Loucy (cell line): ENCODE measurements at regions not wholly inside any gene's neighbourhood (a gene's known extent, or its start where the extent isn't known, plus 50 kb on each side); places are given as distances from the start of the nearest gene placed in this dataset.
"Not testable (repeated sequence)": the region's sequence is repeated elsewhere in the genome, so short reads cannot be mapped to it uniquely, and the experiment has no call there.

Source experiments
- H2AFZ ChIP-seq: fragments of 200-600 bp; sonication (generic); 2 replicates; pipeline ENCODE4 v1.6.0; 2016; ENCODE audit warnings: antibody characterized with exemption, mild to moderate bottlenecking, low read length, moderate library complexity
- H3F3A ChIP-seq: fragments of 200-600 bp; 2 replicates; pipeline ENCODE4 v1.6.0; 2016; ENCODE audit warnings: antibody characterized with exemption, low read depth, mild to moderate bottlenecking
- H3K27me3 ChIP-seq: fragments of 200-600 bp; sonication (generic); 2 replicates; pipeline ENCODE4 v1.6.1; 2014; ENCODE audit warnings: low read length, mild to moderate bottlenecking; ENCODE audit not compliant: insufficient read depth, poor library complexity, severe bottlenecking
- H3K36me3 ChIP-seq: fragments of 200-600 bp; sonication (generic); 2 replicates; pipeline ENCODE4 v1.6.1; 2016; ENCODE audit warnings: low read length; ENCODE audit not compliant: insufficient read depth
- H3K4me1 ChIP-seq: fragments of 200-600 bp; sonication (generic); 2 replicates; pipeline ENCODE4 v1.5.1; 2014; ENCODE audit warnings: low read length, mild to moderate bottlenecking; ENCODE audit not compliant: insufficient read depth, poor library complexity, severe bottlenecking
- H3K4me2 ChIP-seq: fragments of 200-600 bp; sonication (generic); 2 replicates; pipeline ENCODE4 v1.6.0; 2014; ENCODE audit warnings: antibody characterized with exemption, low read length, low read depth, mild to moderate bottlenecking; ENCODE audit not compliant: poor library complexity, severe bottlenecking
- H3K4me3 ChIP-seq: fragments of 200-600 bp; sonication (generic); 2 replicates; pipeline ENCODE4 v1.5.1; 2014; ENCODE audit warnings: low read length, mild to moderate bottlenecking, mixed read lengths; ENCODE audit not compliant: poor library complexity, severe bottlenecking
- H3K79me2 ChIP-seq: fragments of 200-600 bp; sonication (generic); 2 replicates; pipeline ENCODE4 v1.6.1; 2014; ENCODE audit warnings: low read length; ENCODE audit not compliant: insufficient read depth
- H3K9ac ChIP-seq: fragments of 200-600 bp; sonication (generic); 2 replicates; pipeline ENCODE4 v1.6.0; 2014; ENCODE audit warnings: mild to moderate bottlenecking, low read depth, low read length, moderate library complexity; ENCODE audit not compliant: poor library complexity, severe bottlenecking
- H3K9me2 ChIP-seq: fragments of 200-600 bp; sonication (generic); replicated peaks from 2 replicates; pipeline ENCODE4 v1.6.1; 2016; ENCODE audit warnings: low read depth, low read length, mixed read lengths
- H3K9me3 ChIP-seq: fragments of 200-600 bp; sonication (generic); 2 replicates; pipeline ENCODE4 v1.6.1; 2014; ENCODE audit warnings: mild to moderate bottlenecking, antibody characterized with exemption, low read length, low read depth; ENCODE audit not compliant: insufficient read depth
- H4K20me1 ChIP-seq: fragments of 200-600 bp; sonication (generic); 2 replicates; pipeline ENCODE4 v1.6.0; 2014; ENCODE audit warnings: antibody characterized with exemption, low read length, mild to moderate bottlenecking; ENCODE audit not compliant: insufficient read depth, poor library complexity, severe bottlenecking
- EZH2phosphoT487 ChIP-seq: fragments of 200-600 bp; IDR thresholded peaks from 2 replicates; pipeline ENCODE4 v1.6.1; 2018; ENCODE audit warnings: antibody characterized with exemption, mild to moderate bottlenecking, moderate library complexity, borderline replicate concordance
- TF ChIP-seq, protein P1 (sequence below): fragments of 200-600 bp; sonication (generic); conservative IDR thresholded peaks from 2 replicates; pipeline ENCODE4 v1.5.1; 2014; ENCODE audit warnings: mild to moderate bottlenecking, antibody characterized with exemption, low read length

- Histone ChIP-seq H3K27me3 (no peaks in the 10 kb centered on the region), H4K20me1 (no peaks in the 10 kb centered on the region), H3K79me2 (no peaks in the 10 kb centered on the region), H3K9ac (no peak overlapping the region), H3K9me2 (no peaks in the 10 kb centered on the region), H2AFZ (no peak overlapping the region), H3F3A (no peaks in the 10 kb centered on the region), H3K4me1 (peaks cover 10% of the 10 kb centered on the region), H3K36me3 (no peaks in the 10 kb centered on the region), H3K4me2 (no peak overlapping the region), H3K9me3 (peaks cover 6% of the 10 kb centered on the region; the same call in 1 of the 2 replicates), H3K4me3 (no peak overlapping the region)
- TF ChIP-seq, protein P1, sequence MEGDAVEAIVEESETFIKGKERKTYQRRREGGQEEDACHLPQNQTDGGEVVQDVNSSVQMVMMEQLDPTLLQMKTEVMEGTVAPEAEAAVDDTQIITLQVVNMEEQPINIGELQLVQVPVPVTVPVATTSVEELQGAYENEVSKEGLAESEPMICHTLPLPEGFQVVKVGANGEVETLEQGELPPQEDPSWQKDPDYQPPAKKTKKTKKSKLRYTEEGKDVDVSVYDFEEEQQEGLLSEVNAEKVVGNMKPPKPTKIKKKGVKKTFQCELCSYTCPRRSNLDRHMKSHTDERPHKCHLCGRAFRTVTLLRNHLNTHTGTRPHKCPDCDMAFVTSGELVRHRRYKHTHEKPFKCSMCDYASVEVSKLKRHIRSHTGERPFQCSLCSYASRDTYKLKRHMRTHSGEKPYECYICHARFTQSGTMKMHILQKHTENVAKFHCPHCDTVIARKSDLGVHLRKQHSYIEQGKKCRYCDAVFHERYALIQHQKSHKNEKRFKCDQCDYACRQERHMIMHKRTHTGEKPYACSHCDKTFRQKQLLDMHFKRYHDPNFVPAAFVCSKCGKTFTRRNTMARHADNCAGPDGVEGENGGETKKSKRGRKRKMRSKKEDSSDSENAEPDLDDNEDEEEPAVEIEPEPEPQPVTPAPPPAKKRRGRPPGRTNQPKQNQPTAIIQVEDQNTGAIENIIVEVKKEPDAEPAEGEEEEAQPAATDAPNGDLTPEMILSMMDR, result no peak
- no peak for TF ChIP-seq EZH2phosphoT487
These were observed 123.4 kb upstream of the TENT5A start for GRCh38 chr6:81875782-81876293.

DNA sequence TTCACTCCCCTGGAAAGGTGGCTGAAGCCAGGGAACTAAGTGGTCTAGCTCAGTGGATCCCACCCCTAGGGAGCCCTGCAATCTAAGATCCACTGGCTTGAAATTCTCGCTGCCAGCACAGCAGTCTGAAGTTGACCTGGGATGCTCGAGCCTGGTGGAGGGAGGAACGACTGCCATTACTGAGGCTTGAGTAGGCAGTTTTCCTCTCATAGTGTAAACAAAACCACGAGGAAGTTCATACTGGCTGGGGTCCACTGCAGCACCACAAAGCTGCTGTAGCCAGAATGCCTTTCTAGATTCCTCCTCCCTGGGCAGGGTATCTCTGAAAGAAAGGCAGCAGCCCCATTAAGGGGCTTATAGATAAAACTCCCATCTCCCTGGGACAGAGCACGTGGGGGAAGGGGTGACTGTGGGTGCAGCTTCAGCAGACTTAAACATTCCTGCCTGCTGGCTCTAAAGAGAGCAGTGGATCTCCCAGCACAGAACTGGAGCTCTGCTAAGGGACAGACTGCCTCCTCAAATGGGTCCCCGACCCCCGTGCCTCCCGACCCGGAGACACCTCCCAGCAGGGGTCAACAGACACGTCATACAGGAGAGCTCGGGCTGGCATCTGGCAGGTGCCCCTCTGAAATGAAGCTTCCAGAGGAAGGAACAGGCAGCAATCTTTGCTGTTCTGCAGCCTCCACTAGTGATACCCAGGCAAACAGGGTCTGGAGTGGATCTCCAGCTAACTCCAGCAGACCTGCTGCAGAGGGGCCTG, 117.4 kb upstream of the TENT5A start:
- not testable (repeated sequence) for H3K36me3 ChIP-seq, H3F3A ChIP-seq, H3K9me2 ChIP-seq, H3K9me3 ChIP-seq, H3K27me3 ChIP-seq, H3K9ac ChIP-seq, H3K79me2 ChIP-seq, H4K20me1 ChIP-seq, H3K4me3 ChIP-seq, H3K4me2 ChIP-seq
- peaks cover 11% of the 10 kb centered on the region for H3K4me1 ChIP-seq
- H2AFZ ChIP-seq, result peak overlapping the region; percentile 45; the same call in 1 of the 2 replicates

DNA sequence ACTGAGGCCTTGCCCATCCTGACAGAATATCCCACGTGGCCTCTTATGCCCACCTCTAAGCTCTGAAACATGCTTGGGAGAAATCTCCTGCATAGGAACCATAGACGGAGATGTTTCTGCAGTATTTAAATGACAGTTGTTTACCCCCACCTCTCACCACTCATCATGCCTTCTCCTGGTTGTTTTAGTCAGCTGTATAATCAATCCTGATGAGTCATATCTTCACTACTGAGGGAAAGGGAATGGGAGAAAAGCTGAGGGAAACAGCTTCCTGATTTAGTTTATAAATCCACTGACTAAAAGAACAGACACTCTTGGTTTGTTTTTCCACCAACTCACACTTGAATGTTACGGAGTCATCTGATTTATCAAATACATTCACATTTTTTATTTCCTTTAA, 113.2 kb upstream of the TENT5A start:
- Histone ChIP-seq H4K20me1 (no peaks in the 10 kb centered on the region), H3K4me2 (no peak overlapping the region), H3K9me2 (no peaks in the 10 kb centered on the region), H2AFZ (no peak overlapping the region), H3K4me3 (no peak overlapping the region), H3F3A (no peaks in the 10 kb centered on the region), H3K9me3 (no peaks in the 10 kb centered on the region), H3K79me2 (no peaks in the 10 kb centered on the region), H3K27me3 (no peaks in the 10 kb centered on the region), H3K9ac (no peak overlapping the region), H3K36me3 (no peaks in the 10 kb centered on the region), H3K4me1 (peaks cover 11% of the 10 kb centered on the region)
- TF ChIP-seq EZH2phosphoT487, result no peak
- TF ChIP-seq, protein P1, result no peak

DNA sequence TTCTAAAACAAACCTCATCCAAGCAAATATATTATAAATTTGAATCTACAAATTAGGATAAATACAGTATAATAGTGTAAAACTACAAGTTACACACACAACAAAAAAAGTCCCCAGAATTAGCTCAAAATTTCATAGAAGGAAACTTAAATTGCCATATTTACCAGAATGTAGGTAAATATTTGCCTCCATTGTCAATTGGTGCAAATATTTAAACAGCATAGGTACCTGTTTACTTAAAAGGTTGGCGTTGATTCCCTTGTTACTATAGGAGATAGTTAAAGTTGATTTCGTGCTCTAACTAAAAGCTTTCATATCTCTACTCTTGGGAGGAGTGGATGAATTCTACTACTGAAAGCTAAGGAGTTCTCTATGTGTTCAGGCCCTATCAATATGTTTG, 111.6 kb upstream of the TENT5A start:
- no peak overlapping the region for H2AFZ ChIP-seq
- H3K4me2 ChIP-seq, result no peak overlapping the region
- no peaks in the 10 kb centered on the region for H3K79me2 ChIP-seq
- H3K36me3 ChIP-seq, result no peaks in the 10 kb centered on the region
- H3K9me2 ChIP-seq, result no peaks in the 10 kb centered on the region
- no peaks in the 10 kb centered on the region for H3K4me1 ChIP-seq
- no peak overlapping the region for H3K4me3 ChIP-seq
- no peaks in the 10 kb centered on the region for H4K20me1 ChIP-seq
- TF ChIP-seq, protein P1, result no peak
- no peak for TF ChIP-seq EZH2phosphoT487
- H3F3A ChIP-seq, result no peaks in the 10 kb centered on the region
- H3K27me3 ChIP-seq, result no peaks in the 10 kb centered on the region
- no peak overlapping the region for H3K9ac ChIP-seq
- H3K9me3 ChIP-seq, result no peaks in the 10 kb centered on the region
